HL-60 (cell line): ENCODE measurements at regions not wholly inside any gene's neighbourhood (a gene's known extent, or its start where the extent isn't known, plus 50 kb on each side); places are given as distances from the start of the nearest gene placed in this dataset.

Source experiments
- CTCF ChIP-seq: IDR thresholded peaks from one replicate; pipeline ENCODE4 v1.5.1; 2011; ENCODE audit warnings: low read length, control low read depth, inconsistent platforms; ENCODE audit not compliant: insufficient read depth
- POLR2AphosphoS5 ChIP-seq: IDR thresholded peaks from 2 replicates; pipeline ENCODE4 v1.6.1; 2012; ENCODE audit warnings: low read depth

- TF ChIP-seq CTCF (no peak), POLR2AphosphoS5 (no peak)
These were observed 501.8 kb downstream of the EFNB2 start for GRCh38 chr13:106033659-106034058.
